ENCODE measurements at regions not wholly inside any gene's neighbourhood (a gene's known extent, or its start where the extent isn't known, plus 50 kb on each side); places are given as distances from the start of the nearest gene placed in this dataset.

- ATAC-seq: no peak
- Histone ChIP-seq H3K27ac (no peak overlapping the region), H3K4me1 (no peaks in the 10 kb centered on the region), H3K9me3 (peaks cover 0 to 28% (median 0%) of the 10 kb centered on the region in 3 donors), H3K4me3 (no peak overlapping the region), H3K27me3 (no peaks in the 10 kb centered on the region), H3K36me3 (no peaks in the 10 kb centered on the region)
- TF ChIP-seq POLR2AphosphoS5 (IDR thresholded peaks at IDR 0.05) (no peak), POLR2A (IDR thresholded peaks at IDR 0.05) (no peak), EP300 (IDR thresholded peaks at IDR 0.05) (no peak)
- TF ChIP-seq, protein P1, sequence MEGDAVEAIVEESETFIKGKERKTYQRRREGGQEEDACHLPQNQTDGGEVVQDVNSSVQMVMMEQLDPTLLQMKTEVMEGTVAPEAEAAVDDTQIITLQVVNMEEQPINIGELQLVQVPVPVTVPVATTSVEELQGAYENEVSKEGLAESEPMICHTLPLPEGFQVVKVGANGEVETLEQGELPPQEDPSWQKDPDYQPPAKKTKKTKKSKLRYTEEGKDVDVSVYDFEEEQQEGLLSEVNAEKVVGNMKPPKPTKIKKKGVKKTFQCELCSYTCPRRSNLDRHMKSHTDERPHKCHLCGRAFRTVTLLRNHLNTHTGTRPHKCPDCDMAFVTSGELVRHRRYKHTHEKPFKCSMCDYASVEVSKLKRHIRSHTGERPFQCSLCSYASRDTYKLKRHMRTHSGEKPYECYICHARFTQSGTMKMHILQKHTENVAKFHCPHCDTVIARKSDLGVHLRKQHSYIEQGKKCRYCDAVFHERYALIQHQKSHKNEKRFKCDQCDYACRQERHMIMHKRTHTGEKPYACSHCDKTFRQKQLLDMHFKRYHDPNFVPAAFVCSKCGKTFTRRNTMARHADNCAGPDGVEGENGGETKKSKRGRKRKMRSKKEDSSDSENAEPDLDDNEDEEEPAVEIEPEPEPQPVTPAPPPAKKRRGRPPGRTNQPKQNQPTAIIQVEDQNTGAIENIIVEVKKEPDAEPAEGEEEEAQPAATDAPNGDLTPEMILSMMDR (IDR thresholded peaks at IDR 0.05): no peak
- WGBS, 2 donors (ENCODE audit: low coverage in 1 of 2): 30 to 59% methylated on average over 1 of the region's 1 CpG
Measured at GRCh38 chr5:121218086-121218485, 633.6 kb upstream of the FTMT start.

DNA sequence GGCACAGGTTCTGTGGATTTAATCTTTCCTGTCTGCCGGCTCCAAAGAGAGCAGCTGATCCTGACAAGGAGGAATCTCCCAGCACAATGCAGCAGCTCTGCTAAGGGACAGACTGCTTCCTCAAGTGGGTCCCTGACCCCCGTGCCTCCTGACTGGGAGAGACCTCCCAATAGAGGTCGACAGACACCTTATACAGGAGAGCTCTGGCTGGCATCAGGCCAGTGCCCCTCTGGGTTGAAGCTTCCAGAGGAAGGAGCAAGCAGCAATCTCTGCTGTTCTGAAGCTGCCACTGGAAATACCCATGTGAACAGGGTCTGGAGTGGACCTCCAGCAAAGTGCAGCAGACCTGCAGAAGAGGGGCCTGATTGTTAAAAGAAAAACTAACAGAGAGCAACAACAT lies 630.2 kb upstream of the FTMT start:
- Histone ChIP-seq H3K27me3 (no peaks in the 10 kb centered on the region), H3K4me1 (no peaks in the 10 kb centered on the region), H3K9me3 (peaks cover 0 to 15% (median 0%) of the 10 kb centered on the region in 3 donors), H3K27ac (no peak overlapping the region), H3K36me3 (no peaks in the 10 kb centered on the region), H3K4me3 (no peak overlapping the region)
- ATAC-seq: no peak
- 100% methylated on average over 1 of the region's 3 CpGs; no CpG with 5 or more reads in 1 of the 2 donors for WGBS, 2 donors (ENCODE audit: low coverage in 1 of 2)
- TF ChIP-seq, protein P1 (IDR thresholded peaks at IDR 0.05): no peak
- TF ChIP-seq EP300 (IDR thresholded peaks at IDR 0.05): no peak
- no peak for TF ChIP-seq POLR2A (IDR thresholded peaks at IDR 0.05)
- no peak for TF ChIP-seq POLR2AphosphoS5 (IDR thresholded peaks at IDR 0.05)

DNA sequence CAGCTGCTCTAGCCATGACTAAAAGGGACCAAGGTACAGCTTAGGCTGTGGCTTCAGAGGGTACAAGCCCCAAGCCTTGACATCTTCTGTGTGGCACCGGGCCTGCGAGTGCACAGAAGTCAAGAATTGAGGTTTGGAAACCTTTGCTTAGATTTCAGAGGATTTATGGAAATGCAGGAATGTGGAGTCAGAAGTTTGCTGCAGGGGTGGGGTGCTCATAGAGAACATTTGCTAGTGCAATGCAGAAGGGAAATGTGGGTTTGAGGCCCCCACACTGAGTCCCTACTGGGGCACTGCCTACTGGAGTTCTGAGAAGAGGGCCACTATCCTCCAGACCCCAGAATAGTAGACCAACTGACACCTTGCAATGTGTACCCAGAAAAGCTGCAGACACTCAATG lies 624.9 kb upstream of the FTMT start:
- Histone ChIP-seq H3K27ac (no peak overlapping the region), H3K27me3 (no peaks in the 10 kb centered on the region), H3K4me1 (no peaks in the 10 kb centered on the region), H3K4me3 (no peak overlapping the region), H3K9me3 (no peaks in the 10 kb centered on the region), H3K36me3 (no peaks in the 10 kb centered on the region)
- no CpG with 5 or more reads among the region's 2 CpGs for WGBS, 2 donors (ENCODE audit: low coverage in 1 of 2)
- ATAC-seq: no peak
- TF ChIP-seq EP300 (IDR thresholded peaks at IDR 0.05) (no peak), POLR2A (IDR thresholded peaks at IDR 0.05) (no peak), POLR2AphosphoS5 (IDR thresholded peaks at IDR 0.05) (no peak)
- TF ChIP-seq, protein P1 (IDR thresholded peaks at IDR 0.05): no peak

GRCh38 chr5:121239951-121240350 lies 611.7 kb upstream of the FTMT start:
- H3K36me3 ChIP-seq: no peaks in the 10 kb centered on the region
- ATAC-seq: no peak
- no peak overlapping the region for H3K4me3 ChIP-seq
- no peak overlapping the region for H3K27ac ChIP-seq
- no peaks in the 10 kb centered on the region for H3K4me1 ChIP-seq
- TF ChIP-seq EP300 (IDR thresholded peaks at IDR 0.05) (no peak), POLR2A (IDR thresholded peaks at IDR 0.05) (no peak), POLR2AphosphoS5 (IDR thresholded peaks at IDR 0.05) (no peak)
- TF ChIP-seq, protein P1 (IDR thresholded peaks at IDR 0.05): no peak
- peaks cover 0 to 4% (median 0%) of the 10 kb centered on the region in 3 donors for H3K9me3 ChIP-seq
- no peaks in the 10 kb centered on the region for H3K27me3 ChIP-seq

DNA sequence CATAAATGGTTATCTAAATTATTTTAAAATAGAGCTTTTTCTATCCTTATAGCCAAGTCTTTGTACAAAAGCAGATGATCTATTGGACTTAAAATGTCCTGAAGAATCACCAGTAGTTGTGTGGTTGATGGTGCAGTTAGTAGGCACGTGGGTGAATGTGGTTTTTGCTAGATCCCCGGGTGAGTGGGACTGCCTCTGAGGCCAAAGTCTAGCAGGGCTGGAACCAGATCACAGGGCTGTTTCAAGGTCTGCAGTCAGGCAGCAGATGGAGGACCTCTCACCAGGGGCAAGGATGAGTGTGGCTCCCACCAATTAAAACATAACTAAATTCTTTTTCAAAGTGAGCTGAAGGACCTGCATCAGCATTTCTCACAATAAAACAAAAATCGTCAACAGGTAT lies 604.7 kb upstream of the FTMT start:
- H3K27ac ChIP-seq: no peak overlapping the region
- no peak for ATAC-seq
- no peak overlapping the region for H3K4me3 ChIP-seq
- no peaks in the 10 kb centered on the region for H3K27me3 ChIP-seq
- no peak for TF ChIP-seq EP300 (IDR thresholded peaks at IDR 0.05)
- H3K36me3 ChIP-seq: no peaks in the 10 kb centered on the region
- no peaks in the 10 kb centered on the region for H3K4me1 ChIP-seq
- H3K9me3 ChIP-seq: no peaks in the 10 kb centered on the region
- 56 to 65% methylated on average over 3 of the region's 3 CpGs for WGBS, 2 donors (ENCODE audit: low coverage in 1 of 2)
